ENCODE measurements at regions not wholly inside any gene's neighbourhood (a gene's known extent, or its start where the extent isn't known, plus 50 kb on each side); places are given as distances from the start of the nearest gene placed in this dataset.

DNA sequence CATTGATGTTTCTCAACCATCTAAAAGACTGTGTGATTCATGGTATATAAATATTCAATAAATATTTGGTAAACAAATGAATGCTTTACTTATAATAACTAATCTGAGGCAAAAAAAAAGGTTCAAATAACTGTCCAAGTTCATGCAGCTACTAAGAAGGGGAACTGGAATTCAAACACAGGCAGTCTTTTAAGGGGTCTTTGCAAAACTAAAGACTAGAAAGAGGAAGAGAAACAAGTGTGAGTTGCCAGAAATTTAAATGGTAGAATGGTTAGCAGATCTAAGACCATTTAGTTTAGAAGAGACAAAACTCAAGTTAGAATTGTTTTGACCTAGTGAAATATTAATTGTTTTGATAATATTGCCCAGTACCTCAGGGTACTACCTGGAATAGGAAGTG, 642.0 kb upstream of the LRRN3 start:
- TF ChIP-seq, protein P1, sequence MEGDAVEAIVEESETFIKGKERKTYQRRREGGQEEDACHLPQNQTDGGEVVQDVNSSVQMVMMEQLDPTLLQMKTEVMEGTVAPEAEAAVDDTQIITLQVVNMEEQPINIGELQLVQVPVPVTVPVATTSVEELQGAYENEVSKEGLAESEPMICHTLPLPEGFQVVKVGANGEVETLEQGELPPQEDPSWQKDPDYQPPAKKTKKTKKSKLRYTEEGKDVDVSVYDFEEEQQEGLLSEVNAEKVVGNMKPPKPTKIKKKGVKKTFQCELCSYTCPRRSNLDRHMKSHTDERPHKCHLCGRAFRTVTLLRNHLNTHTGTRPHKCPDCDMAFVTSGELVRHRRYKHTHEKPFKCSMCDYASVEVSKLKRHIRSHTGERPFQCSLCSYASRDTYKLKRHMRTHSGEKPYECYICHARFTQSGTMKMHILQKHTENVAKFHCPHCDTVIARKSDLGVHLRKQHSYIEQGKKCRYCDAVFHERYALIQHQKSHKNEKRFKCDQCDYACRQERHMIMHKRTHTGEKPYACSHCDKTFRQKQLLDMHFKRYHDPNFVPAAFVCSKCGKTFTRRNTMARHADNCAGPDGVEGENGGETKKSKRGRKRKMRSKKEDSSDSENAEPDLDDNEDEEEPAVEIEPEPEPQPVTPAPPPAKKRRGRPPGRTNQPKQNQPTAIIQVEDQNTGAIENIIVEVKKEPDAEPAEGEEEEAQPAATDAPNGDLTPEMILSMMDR (IDR thresholded peaks at IDR 0.05): no peak
- TF ChIP-seq POLR2A (IDR thresholded peaks at IDR 0.05): no peak

Data from right lobe of liver (tissue), 4 donors.